ENCODE measurements at regions not wholly inside any gene's neighbourhood (a gene's known extent, or its start where the extent isn't known, plus 50 kb on each side); places are given as distances from the start of the nearest gene placed in this dataset.

GRCh38 chr9:105023788-105024187, 95.8 kb upstream of the ABCA1 start:
- FAIRE-seq, result no peak

GRCh38 chr9:105024529-105024928, 96.6 kb upstream of the ABCA1 start:
- FAIRE-seq, result no peak

- no peak for FAIRE-seq
Measured at GRCh38 chr9:105026451-105026850, 98.5 kb upstream of the ABCA1 start.

GRCh38 chr9:105027084-105027483, 99.1 kb upstream of the ABCA1 start:
- FAIRE-seq, result no peak

DNA sequence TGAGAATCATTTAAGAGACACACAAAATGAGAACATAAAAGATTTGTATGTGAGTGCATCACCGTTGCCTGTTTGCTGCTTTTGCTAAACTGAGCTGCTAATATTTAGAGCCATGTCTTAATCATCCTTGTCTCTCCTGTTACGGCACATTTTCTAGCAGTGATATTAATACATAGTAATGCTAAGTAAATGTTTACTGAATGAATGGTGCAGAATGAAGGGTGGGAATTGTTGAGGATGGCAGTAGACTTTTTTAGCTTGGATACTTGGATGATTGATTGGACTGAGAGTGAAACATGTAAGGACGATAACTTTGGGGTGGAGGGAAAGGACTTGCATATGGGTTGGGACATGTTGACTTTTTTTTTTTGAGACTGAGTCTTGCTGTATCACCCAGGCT, 102.3 kb upstream of the ABCA1 start:
- FAIRE-seq, result no peak

DNA sequence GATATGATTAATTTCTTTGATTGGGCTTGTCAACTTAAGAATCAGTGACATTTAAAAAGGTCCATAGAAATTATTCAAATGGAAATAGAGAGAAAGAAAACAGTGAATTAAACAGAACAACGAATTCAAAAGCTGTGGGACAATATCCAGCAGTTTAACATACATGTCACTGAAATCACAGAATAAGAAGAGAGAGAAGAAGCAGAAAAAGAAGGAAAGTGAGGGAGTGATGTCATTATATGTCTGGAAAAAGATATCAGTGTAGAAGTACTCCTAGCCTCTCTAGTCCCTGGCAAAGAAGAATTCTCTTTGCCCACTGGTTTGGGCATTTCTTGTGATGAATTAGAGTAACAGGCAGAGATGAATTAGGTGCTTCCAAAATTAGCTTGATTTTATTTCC, 109.2 kb upstream of the ABCA1 start:
- no peak for FAIRE-seq

DNA sequence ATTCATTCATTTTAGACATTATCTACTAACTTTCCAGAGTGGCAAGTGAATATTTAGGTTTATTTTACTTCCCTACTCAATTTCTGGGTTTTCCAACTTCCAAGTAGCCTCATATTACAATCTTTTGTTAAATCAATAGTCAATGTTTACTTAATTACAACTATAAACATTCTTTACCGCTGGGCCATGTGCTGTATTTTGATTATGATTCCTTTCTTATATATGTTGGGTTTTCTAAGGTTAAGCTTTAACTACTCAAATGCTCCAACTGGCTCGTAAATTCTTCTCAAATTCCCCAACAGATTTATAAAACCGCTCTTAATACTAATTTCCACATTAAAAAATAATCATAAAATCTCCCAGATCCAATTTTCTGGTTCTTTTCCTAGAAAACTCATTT, 110.1 kb upstream of the ABCA1 start:
- FAIRE-seq, result no peak

GRCh38 chr9:105039175-105039799, 111.3 kb upstream of the ABCA1 start:
- no peak for FAIRE-seq

GRCh38 chr9:105043370-105043936, 115.5 kb upstream of the ABCA1 start:
- FAIRE-seq, result no peak

- no peak for FAIRE-seq
Measured at GRCh38 chr9:105044518-105044917, 116.6 kb upstream of the ABCA1 start.

DNA sequence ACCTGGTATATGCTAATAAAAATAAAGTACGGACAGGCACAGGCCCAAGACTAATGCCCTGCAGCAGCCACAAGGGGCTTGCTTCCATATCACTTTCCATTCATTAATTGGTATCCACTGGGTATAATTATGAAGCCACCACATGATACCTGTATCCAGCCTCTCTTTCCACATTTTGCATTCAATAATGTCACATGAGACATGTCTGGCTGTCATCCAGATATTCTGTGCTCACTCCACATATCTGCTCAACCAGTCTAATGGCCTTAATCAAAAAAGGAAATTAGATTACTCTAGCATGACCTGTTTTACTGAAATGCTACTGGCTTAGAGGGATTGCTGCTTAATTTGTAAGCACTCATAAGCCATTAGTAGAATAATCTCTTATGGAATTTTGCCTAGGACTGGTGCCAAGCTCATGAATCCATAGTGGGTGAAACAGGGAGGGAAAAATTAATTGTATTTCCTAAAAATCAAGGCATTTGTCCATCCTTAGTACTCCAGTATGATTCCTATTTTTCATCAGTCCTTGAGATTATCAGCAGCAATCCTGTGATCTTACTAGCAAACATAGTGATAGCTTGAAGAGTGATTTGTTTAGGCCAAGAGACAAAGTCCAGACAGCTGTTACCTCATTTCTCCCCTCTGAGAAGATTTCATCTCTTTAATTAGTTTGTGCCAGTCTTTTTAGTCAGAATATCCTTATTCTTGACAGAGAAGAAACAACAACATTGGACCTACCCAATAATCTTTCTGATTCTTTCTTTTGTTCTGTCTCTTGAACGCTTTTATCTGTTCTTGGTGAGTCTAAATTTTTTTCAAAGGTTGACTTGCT, 119.2 kb upstream of the ABCA1 start:
- no peak for FAIRE-seq

DNA sequence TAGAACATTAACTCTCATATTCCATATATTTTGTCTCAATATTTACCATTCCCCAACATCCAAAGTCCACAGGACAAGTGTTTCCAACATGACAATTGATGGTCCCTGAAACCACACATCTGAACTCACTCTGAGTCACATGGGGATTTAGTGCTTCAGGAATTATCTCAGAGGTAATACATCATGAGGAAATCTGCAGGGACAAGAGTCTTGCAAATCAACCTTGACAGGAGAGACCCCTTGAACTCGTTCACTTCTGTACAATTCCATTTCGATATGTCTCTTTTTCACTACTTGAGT, 119.7 kb upstream of the ABCA1 start:
- no peak for FAIRE-seq

DNA sequence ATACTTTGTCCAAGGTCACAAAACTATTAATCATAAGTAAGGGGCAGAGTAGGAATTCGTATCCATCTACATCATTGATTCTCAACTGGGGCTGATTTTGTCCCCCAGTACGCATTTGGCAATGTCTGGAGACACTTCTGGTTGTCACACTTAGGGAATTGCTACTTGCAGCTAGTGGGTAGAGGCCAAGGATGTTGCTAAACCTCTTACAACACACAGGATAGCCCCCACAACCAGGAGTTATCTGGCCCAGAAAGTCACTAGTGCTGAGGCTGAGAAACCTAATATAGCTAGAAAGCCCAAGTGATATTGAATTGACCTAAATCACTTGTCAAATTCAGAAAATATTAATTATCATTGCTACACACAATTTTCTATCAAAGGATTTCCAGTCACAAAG, 120.4 kb upstream of the ABCA1 start:
- FAIRE-seq, result no peak

- FAIRE-seq, result no peak
Measured at GRCh38 chr9:105050296-105050695, 122.3 kb upstream of the ABCA1 start.

- no peak for FAIRE-seq
Measured at GRCh38 chr9:105051897-105052296, 123.9 kb upstream of the ABCA1 start.

DNA sequence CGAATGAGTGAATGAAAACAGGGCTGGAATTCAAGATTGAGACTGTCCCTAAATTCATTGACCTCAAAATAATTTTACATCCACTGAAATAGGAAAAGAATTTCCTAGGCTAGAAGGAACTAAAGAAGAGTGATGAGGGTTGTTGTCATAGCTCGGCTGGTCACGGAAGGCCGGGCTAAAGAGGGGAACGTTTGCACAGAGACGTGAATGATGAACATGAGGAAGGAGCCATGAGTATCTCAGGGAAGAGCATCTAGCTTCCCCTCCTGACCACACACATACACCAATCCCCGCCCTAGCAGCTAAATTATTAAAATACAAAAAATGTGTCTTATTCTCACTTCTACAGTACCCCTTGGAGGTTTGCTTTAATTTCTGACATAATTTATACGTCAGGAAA, 124.4 kb upstream of the ABCA1 start:
- FAIRE-seq, result no peak

- no peak for FAIRE-seq
Measured at GRCh38 chr9:105053209-105053652, 125.3 kb upstream of the ABCA1 start.

DNA sequence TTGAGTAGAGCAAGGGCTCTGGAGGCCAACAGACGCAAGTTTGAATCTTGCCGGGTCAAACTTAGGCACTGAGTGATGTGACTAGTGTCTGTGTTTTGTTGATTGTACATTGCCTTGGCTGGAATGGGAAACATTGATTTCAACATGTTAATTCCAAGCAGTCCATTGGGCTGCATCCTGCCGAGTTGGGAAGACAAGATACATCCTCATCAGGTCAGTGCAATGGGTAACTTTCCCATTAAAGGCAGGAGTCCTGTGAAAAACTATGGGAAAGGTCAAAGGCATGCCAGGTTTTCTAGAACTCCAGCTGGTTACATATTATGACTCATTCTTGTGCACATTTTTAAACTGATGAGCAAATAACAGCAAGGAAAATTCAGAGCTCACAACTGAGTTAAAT, 126.5 kb upstream of the ABCA1 start:
- no peak for FAIRE-seq

DNA sequence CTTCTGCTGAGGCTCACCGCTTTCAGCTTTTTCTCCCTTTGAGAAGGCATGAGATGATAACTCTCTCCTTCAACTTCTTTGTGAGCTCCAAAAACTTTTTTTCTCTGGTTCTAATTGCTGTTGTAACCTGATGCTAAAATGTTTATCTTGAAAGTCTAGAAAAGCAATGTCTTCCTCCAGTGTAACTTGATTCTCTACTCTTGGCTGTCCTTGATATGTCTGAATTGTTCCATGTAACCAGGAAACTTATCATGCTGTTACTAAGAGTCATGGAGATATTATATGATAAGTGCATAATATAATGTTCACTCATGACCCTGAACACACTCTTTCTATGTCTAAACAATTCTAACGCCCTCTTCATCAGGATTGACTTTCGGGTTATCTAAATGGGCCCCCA, 128.0 kb upstream of the ABCA1 start:
- no peak for FAIRE-seq

DNA sequence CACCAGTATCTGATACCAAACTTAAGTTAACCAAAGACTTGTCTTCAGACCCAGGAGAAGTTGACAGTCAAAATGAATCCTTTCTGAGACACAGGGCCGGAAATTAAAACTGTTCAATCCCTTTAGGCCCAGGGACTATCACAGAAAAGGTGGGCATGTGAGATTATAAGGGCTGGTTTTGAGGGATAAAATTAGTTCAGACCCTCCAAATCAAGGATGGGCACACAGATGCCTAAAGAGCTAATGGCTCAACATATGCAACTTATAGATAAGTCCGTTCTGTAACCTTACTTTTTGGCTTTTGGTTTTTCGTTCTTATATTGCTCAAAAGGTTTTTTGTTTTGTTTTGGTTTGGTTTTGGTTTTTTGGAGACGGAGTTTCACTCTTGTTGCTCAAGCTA, 129.6 kb upstream of the ABCA1 start:
- FAIRE-seq, result no peak

DNA sequence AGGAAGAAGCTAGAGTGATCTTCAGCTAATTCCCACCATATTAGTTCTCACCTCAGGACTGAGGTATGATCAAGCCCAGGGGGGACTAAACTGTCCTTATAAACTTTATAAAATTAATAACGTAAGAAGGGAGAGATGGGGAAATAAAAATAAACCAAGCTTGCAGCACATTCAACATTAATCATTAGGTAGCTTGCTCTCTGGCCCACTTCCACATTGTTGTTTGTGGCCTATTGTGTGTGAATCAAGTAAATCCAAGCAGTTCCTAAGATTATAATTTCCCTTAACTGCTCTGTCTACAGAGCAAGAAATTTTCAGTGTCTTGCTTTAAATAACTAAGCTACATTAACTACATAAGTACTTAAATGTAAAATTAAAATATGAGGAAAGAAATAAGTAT, 131.3 kb upstream of the ABCA1 start:
- FAIRE-seq, result no peak

- FAIRE-seq, result no peak
Measured at GRCh38 chr9:105062222-105062855, 134.4 kb upstream of the ABCA1 start.

GRCh38 chr9:105064248-105065097, 136.5 kb upstream of the ABCA1 start:
- FAIRE-seq, result no peak

Data from endometrium (tissue), 2 donors.